Stomach smooth muscle (tissue), 2 donors: ENCODE measurements at regions not wholly inside any gene's neighbourhood (a gene's known extent, or its start where the extent isn't known, plus 50 kb on each side); places are given as distances from the start of the nearest gene placed in this dataset.

Source experiments
- H3K27ac ChIP-seq: one replicate; pipeline ENCODE4 v1.7.0; 2013; ENCODE audit warnings: mild to moderate bottlenecking, low read length, inconsistent platforms
- H3K27me3 ChIP-seq, 2 donors: one replicate each; pipeline ENCODE4 v1.7.0; 2013; ENCODE audit warnings: low read length in 2 of 2; ENCODE audit not compliant: insufficient read depth in 2 of 2, control insufficient read depth in 1 of 2
- H3K36me3 ChIP-seq, 2 donors: one replicate each; pipeline ENCODE4 v1.7.0; 2013; ENCODE audit warnings: low read length in 2 of 2; ENCODE audit not compliant: control insufficient read depth in 2 of 2, insufficient read depth in 2 of 2
- H3K4me1 ChIP-seq: one replicate; pipeline ENCODE4 v1.7.0; 2013; ENCODE audit warnings: low read length; ENCODE audit not compliant: control insufficient read depth, insufficient read depth
- H3K4me3 ChIP-seq, 2 donors: one replicate each; pipeline ENCODE4 v1.7.0; 2013; ENCODE audit warnings: low read length in 2 of 2
- H3K9ac ChIP-seq, 2 donors: one replicate each; pipeline ENCODE4 v1.7.0; 2013; ENCODE audit warnings: low read length in 2 of 2, mild to moderate bottlenecking in 1 of 2
- H3K9me3 ChIP-seq, 2 donors: one replicate each; pipeline ENCODE4 v1.7.0; 2013; ENCODE audit warnings: low read length in 2 of 2; ENCODE audit not compliant: control insufficient read depth in 2 of 2
- donor health status: healthy.
- donor health status: Pancreatic carcinoma.

GRCh38 chr13:29956853-29957252 lies 106.4 kb upstream of the UBL3 start:
- H3K4me3 ChIP-seq, result peak overlapping the region in 1 of 2 donors; percentile 47
- H3K27ac ChIP-seq, result no peak overlapping the region
- H3K4me1 ChIP-seq, result peaks cover 7% of the 10 kb centered on the region
- no peak overlapping the region for H3K9ac ChIP-seq
- no peaks in the 10 kb centered on the region for H3K27me3 ChIP-seq
- no peaks in the 10 kb centered on the region for H3K9me3 ChIP-seq
- H3K36me3 ChIP-seq, result no peaks in the 10 kb centered on the region

- Histone ChIP-seq H3K27ac (no peak overlapping the region), H3K27me3 (no peaks in the 10 kb centered on the region), H3K4me3 (no peak overlapping the region), H3K4me1 (peaks cover 7% of the 10 kb centered on the region), H3K9me3 (no peaks in the 10 kb centered on the region), H3K36me3 (no peaks in the 10 kb centered on the region), H3K9ac (no peak overlapping the region)
Observed at GRCh38 chr13:29955137-29955650, 104.8 kb upstream of the UBL3 start.

GRCh38 chr13:29954082-29955028 lies 103.9 kb upstream of the UBL3 start:
- H3K4me1 ChIP-seq, result peaks cover 7% of the 10 kb centered on the region
- H3K9me3 ChIP-seq, result no peaks in the 10 kb centered on the region
- no peak overlapping the region for H3K27ac ChIP-seq
- H3K36me3 ChIP-seq, result no peaks in the 10 kb centered on the region
- H3K9ac ChIP-seq, result no peak overlapping the region
- H3K27me3 ChIP-seq, result no peaks in the 10 kb centered on the region
- H3K4me3 ChIP-seq, result no peak overlapping the region

- H3K9ac ChIP-seq, result no peak overlapping the region
- no peak overlapping the region for H3K27ac ChIP-seq
- no peaks in the 10 kb centered on the region for H3K27me3 ChIP-seq
- no peaks in the 10 kb centered on the region for H3K9me3 ChIP-seq
- peaks cover 7% of the 10 kb centered on the region for H3K4me1 ChIP-seq
- H3K4me3 ChIP-seq, result no peak overlapping the region
- no peaks in the 10 kb centered on the region for H3K36me3 ChIP-seq
Observed at GRCh38 chr13:29953542-29953941, 103.1 kb upstream of the UBL3 start.

- H3K4me3 ChIP-seq, result no peak overlapping the region
- no peaks in the 10 kb centered on the region for H3K36me3 ChIP-seq
- no peaks in the 10 kb centered on the region for H3K27me3 ChIP-seq
- no peaks in the 10 kb centered on the region for H3K9me3 ChIP-seq
- H3K27ac ChIP-seq, result no peak overlapping the region
- no peak overlapping the region for H3K9ac ChIP-seq
- peaks cover 4% of the 10 kb centered on the region for H3K4me1 ChIP-seq
Observed at GRCh38 chr13:29952245-29952644, 101.8 kb upstream of the UBL3 start.

GRCh38 chr13:29948791-29949190 lies 98.4 kb upstream of the UBL3 start:
- no peaks in the 10 kb centered on the region for H3K27me3 ChIP-seq
- H3K4me3 ChIP-seq, result no peak overlapping the region
- no peak overlapping the region for H3K27ac ChIP-seq
- H3K9me3 ChIP-seq, result no peaks in the 10 kb centered on the region
- H3K4me1 ChIP-seq, result no peaks in the 10 kb centered on the region
- H3K9ac ChIP-seq, result no peak overlapping the region
- no peaks in the 10 kb centered on the region for H3K36me3 ChIP-seq

- no peak overlapping the region for H3K4me3 ChIP-seq
- H3K27ac ChIP-seq, result no peak overlapping the region
- no peak overlapping the region for H3K9ac ChIP-seq
- H3K4me1 ChIP-seq, result no peaks in the 10 kb centered on the region
- H3K9me3 ChIP-seq, result no peaks in the 10 kb centered on the region
- no peaks in the 10 kb centered on the region for H3K36me3 ChIP-seq
- no peaks in the 10 kb centered on the region for H3K27me3 ChIP-seq
Observed at GRCh38 chr13:29948244-29948643, 97.8 kb upstream of the UBL3 start.

GRCh38 chr13:29947839-29948238 lies 97.4 kb upstream of the UBL3 start:
- Histone ChIP-seq H3K4me3 (no peak overlapping the region), H3K27me3 (no peaks in the 10 kb centered on the region), H3K36me3 (no peaks in the 10 kb centered on the region), H3K9ac (no peak overlapping the region), H3K27ac (no peak overlapping the region), H3K4me1 (no peaks in the 10 kb centered on the region), H3K9me3 (no peaks in the 10 kb centered on the region)

GRCh38 chr13:29946093-29946492 lies 95.7 kb upstream of the UBL3 start:
- H3K27ac ChIP-seq, result no peak overlapping the region
- no peaks in the 10 kb centered on the region for H3K9me3 ChIP-seq
- H3K27me3 ChIP-seq, result no peaks in the 10 kb centered on the region
- no peak overlapping the region for H3K9ac ChIP-seq
- no peak overlapping the region for H3K4me3 ChIP-seq
- H3K36me3 ChIP-seq, result no peaks in the 10 kb centered on the region
- no peaks in the 10 kb centered on the region for H3K4me1 ChIP-seq

- no peak overlapping the region for H3K27ac ChIP-seq
- H3K36me3 ChIP-seq, result no peaks in the 10 kb centered on the region
- H3K4me3 ChIP-seq, result no peak overlapping the region
- no peak overlapping the region for H3K9ac ChIP-seq
- H3K9me3 ChIP-seq, result no peaks in the 10 kb centered on the region
- no peaks in the 10 kb centered on the region for H3K4me1 ChIP-seq
- no peaks in the 10 kb centered on the region for H3K27me3 ChIP-seq
Observed at GRCh38 chr13:29943686-29944085, 93.3 kb upstream of the UBL3 start.

- Histone ChIP-seq H3K9ac (no peak overlapping the region), H3K4me3 (no peak overlapping the region), H3K27me3 (no peaks in the 10 kb centered on the region), H3K9me3 (no peaks in the 10 kb centered on the region), H3K36me3 (no peaks in the 10 kb centered on the region), H3K27ac (no peak overlapping the region), H3K4me1 (no peaks in the 10 kb centered on the region)
Observed at GRCh38 chr13:29943273-29943672, 92.9 kb upstream of the UBL3 start.
